Suprapubic skin (tissue), 4 donors: ENCODE measurements at regions not wholly inside any gene's neighbourhood (a gene's known extent, or its start where the extent isn't known, plus 50 kb on each side); places are given as distances from the start of the nearest gene placed in this dataset.

Source experiments
- DNase-seq, 2 donors: peaks; one replicate each; pipeline ENCODE4 v3.0.0-alpha.2; 2019; ENCODE audit warnings: low spot score in 2 of 2
- H3K27ac ChIP-seq: fragments of 200-600 bp; sonication (generic); one replicate; pipeline ENCODE4 v1.5.1; 2019
- H3K27me3 ChIP-seq: fragments of 200-600 bp; sonication (generic); one replicate; pipeline ENCODE4 v1.5.1; 2019
- H3K36me3 ChIP-seq: fragments of 200-600 bp; sonication (generic); one replicate; pipeline ENCODE4 v1.5.1; 2019
- H3K4me1 ChIP-seq: fragments of 200-600 bp; sonication (generic); one replicate; pipeline ENCODE4 v1.5.1; 2019
- H3K4me3 ChIP-seq: fragments of 200-600 bp; sonication (generic); one replicate; pipeline ENCODE4 v1.5.1; 2019; ENCODE audit warnings: mild to moderate bottlenecking
- H3K9me3 ChIP-seq: fragments of 200-600 bp; sonication (generic); one replicate; pipeline ENCODE4 v1.5.1; 2019
- CTCF ChIP-seq, 2 donors: fragments of 200-600 bp in 1 of 2; fragments of 450-650 bp in 1 of 2; sonication (generic) in 1 of 2; IDR thresholded peaks; one replicate each; pipeline ENCODE4 v1.5.1; 2016 to 2019; ENCODE audit warnings: antibody characterized with exemption in 2 of 2, mild to moderate bottlenecking in 1 of 2, moderate library complexity in 1 of 2
- EP300 ChIP-seq: sonication (generic); formaldehyde crosslinking; IDR thresholded peaks from one replicate; pipeline ENCODE4 v1.6.1; 2017; ENCODE audit warnings: antibody characterized with exemption
- POLR2A ChIP-seq, 2 donors: fragments of 450-650 bp; IDR thresholded peaks; one replicate each; pipeline ENCODE4 v1.6.1; 2017; ENCODE audit warnings: antibody characterized with exemption in 2 of 2, mild to moderate bottlenecking in 2 of 2, moderate library complexity in 2 of 2
- POLR2AphosphoS5 ChIP-seq, 3 donors: sonication (generic); formaldehyde crosslinking; IDR thresholded peaks; one replicate each; pipeline ENCODE4 v1.6.1; 2017; ENCODE audit warnings: antibody characterized with exemption in 3 of 3
- WGBS: methylation state at CpG from one replicate; pipeline ENCODE4 v1.1.5; 2018; 5-methylcytosine and 5-hydroxymethylcytosine counted together

- Histone ChIP-seq H3K9me3 (no peaks in the 10 kb centered on the region), H3K4me3 (no peak overlapping the region), H3K4me1 (no peaks in the 10 kb centered on the region), H3K36me3 (no peaks in the 10 kb centered on the region), H3K27ac (no peak overlapping the region), H3K27me3 (no peaks in the 10 kb centered on the region)
- DNase-seq, result no peak
- TF ChIP-seq CTCF (IDR thresholded peaks at IDR 0.05), result no peak
- TF ChIP-seq EP300, result no peak
- no peak for TF ChIP-seq POLR2A (IDR thresholded peaks at IDR 0.05)
- no peak for TF ChIP-seq POLR2AphosphoS5 (IDR thresholded peaks at IDR 0.05)
- WGBS, result 89% methylated on average over 3 of the region's 3 CpGs
These were observed 263.2 kb downstream of the BCOR start for GRCh38 chrX:39834600-39834999.

GRCh38 chrX:39835241-39835640 is 262.5 kb downstream of the BCOR start:
- H3K4me1 ChIP-seq, result no peaks in the 10 kb centered on the region
- TF ChIP-seq POLR2AphosphoS5 (IDR thresholded peaks at IDR 0.05), result no peak
- TF ChIP-seq CTCF (IDR thresholded peaks at IDR 0.05), result no peak
- TF ChIP-seq POLR2A (IDR thresholded peaks at IDR 0.05), result no peak
- no peaks in the 10 kb centered on the region for H3K9me3 ChIP-seq
- 96% methylated on average over 5 of the region's 5 CpGs for WGBS
- no peak overlapping the region for H3K27ac ChIP-seq
- no peaks in the 10 kb centered on the region for H3K27me3 ChIP-seq
- DNase-seq, result no peak
- H3K36me3 ChIP-seq, result no peaks in the 10 kb centered on the region
- H3K4me3 ChIP-seq, result no peak overlapping the region

- DNase-seq, result no peak
- Histone ChIP-seq H3K4me3 (no peak overlapping the region), H3K36me3 (no peaks in the 10 kb centered on the region), H3K4me1 (no peaks in the 10 kb centered on the region), H3K27me3 (no peaks in the 10 kb centered on the region), H3K27ac (no peak overlapping the region), H3K9me3 (no peaks in the 10 kb centered on the region)
- no peak for TF ChIP-seq POLR2A (IDR thresholded peaks at IDR 0.05)
- no peak for TF ChIP-seq CTCF (IDR thresholded peaks at IDR 0.05)
- TF ChIP-seq POLR2AphosphoS5 (IDR thresholded peaks at IDR 0.05), result no peak
- no peak for TF ChIP-seq EP300
- 100% methylated on average over 1 of the region's 1 CpG for whole genome bisulfite sequencing
These were observed 262.0 kb downstream of the BCOR start for GRCh38 chrX:39835776-39836175.

GRCh38 chrX:39836802-39837420 is 260.8 kb downstream of the BCOR start:
- no peaks in the 10 kb centered on the region for H3K27me3 ChIP-seq
- TF ChIP-seq POLR2A (IDR thresholded peaks at IDR 0.05), result no peak
- no peak for TF ChIP-seq EP300
- TF ChIP-seq POLR2AphosphoS5 (IDR thresholded peaks at IDR 0.05), result no peak
- TF ChIP-seq CTCF (IDR thresholded peaks at IDR 0.05), result no peak
- H3K36me3 ChIP-seq, result no peaks in the 10 kb centered on the region
- no peaks in the 10 kb centered on the region for H3K9me3 ChIP-seq
- DNase-seq, result no peak
- H3K4me3 ChIP-seq, result no peak overlapping the region
- H3K27ac ChIP-seq, result no peak overlapping the region
- 71% methylated on average over 8 of the region's 8 CpGs for WGBS
- no peaks in the 10 kb centered on the region for H3K4me1 ChIP-seq

- Histone ChIP-seq H3K27me3 (no peaks in the 10 kb centered on the region), H3K4me3 (no peak overlapping the region), H3K27ac (no peak overlapping the region), H3K4me1 (no peaks in the 10 kb centered on the region), H3K9me3 (no peaks in the 10 kb centered on the region), H3K36me3 (no peaks in the 10 kb centered on the region)
- 88% methylated on average over 1 of the region's 2 CpGs for WGBS
- TF ChIP-seq POLR2AphosphoS5 (IDR thresholded peaks at IDR 0.05) (no peak), CTCF (IDR thresholded peaks at IDR 0.05) (no peak), POLR2A (IDR thresholded peaks at IDR 0.05) (no peak), EP300 (no peak)
- DNase-seq, result no peak
These were observed 260.1 kb downstream of the BCOR start for GRCh38 chrX:39837688-39838087.
